K562 (cell line): ENCODE measurements at regions not wholly inside any gene's neighbourhood (a gene's known extent, or its start where the extent isn't known, plus 50 kb on each side); places are given as distances from the start of the nearest gene placed in this dataset.

Experiments used
- ATAC-seq: fragments of 200-7000 bp; cut with Tn5 transposase; 3 replicates; pipeline ENCODE4 v1.9.1; 2020; ENCODE audit warnings: moderate library complexity
- BruUV-seq: library from RNA; stranded (reverse); fragments of 400-500 nt; replicated peaks from 2 replicates; lab custom pipeline; 2021; lab: Mats Ljungman, UMichigan
- CTCF ChIA-PET: fragments of 300-600 bp; formaldehyde crosslinking; extraction: SDS; loops from one replicate; lab custom pipeline; 2021; ENCODE audit warnings: low intra/inter-chr PET ratio; lab: Yijun Ruan, JAX
- POLR2A ChIA-PET: fragments of 300-600, 350-650 bp; sonication (Branson Sonifier 250); formaldehyde crosslinking; extraction: SDS; loops from one replicate; lab custom pipeline; 2021; ENCODE audit warnings: antibody characterized with exemption, inconsistent platforms; lab: Yijun Ruan, JAX
- DNase-seq, 4 experiments: peaks; one replicate each; pipeline versions ENCODE4 v3.0.0 to v3.0.0-alpha.2; 2011 to 2018; ENCODE audit warnings: low spot score in 3 of 4, mixed read lengths in 3 of 4; ENCODE audit errors: extremely low read depth in 1 of 4
- FAIRE-seq: peaks from 2 replicates; lab custom pipeline; 2011; peaks lifted over from hg19 to GRCh38; lab: Jason Lieb, UNC
- H2AFZ ChIP-seq: 2 replicates; pipeline ENCODE4 v1.6.0; 2011; ENCODE audit warnings: low read depth, low read length, control low read depth, inconsistent platforms
- H3K27ac ChIP-seq: fragments of 200-600 bp; 3 replicates; pipeline ENCODE4 v1.8.0; 2011; ENCODE audit warnings: low read depth, mild to moderate bottlenecking, control low read depth, inconsistent platforms, low read length, moderate library complexity, mixed read lengths; ENCODE audit errors: extremely low read depth
- H3K27me3 ChIP-seq, 2 experiments: fragments of 300-600 bp in 1 of 2; 2 replicates in 1 of 2; 3 replicates in 1 of 2; pipeline versions ENCODE4 v1.6.0 to v1.8.0; 2011; ENCODE audit warnings: inconsistent platforms in 2 of 2, low read length in 2 of 2, mild to moderate bottlenecking in 1 of 2, mixed read lengths in 1 of 2, moderate library complexity in 1 of 2; ENCODE audit not compliant: control insufficient read depth in 2 of 2, insufficient read depth in 2 of 2
- H3K36me3 ChIP-seq: fragments of 300-600 bp; 3 replicates; pipeline ENCODE4 v1.8.0; 2011; ENCODE audit warnings: mild to moderate bottlenecking, low read length, inconsistent platforms; ENCODE audit not compliant: control insufficient read depth, insufficient read depth
- H3K4me1 ChIP-seq, 2 experiments: fragments of 200-600 bp in 1 of 2; replicated peaks in 1 of 2; 2 replicates in 1 of 2; 3 replicates in 1 of 2; pipeline versions ENCODE4 v1.5.1 to v1.8.0; 2011; ENCODE audit warnings: inconsistent platforms in 2 of 2, low read length in 2 of 2, mild to moderate bottlenecking in 1 of 2, mixed read lengths in 1 of 2, moderate library complexity in 1 of 2; ENCODE audit not compliant: control insufficient read depth in 2 of 2, insufficient read depth in 2 of 2
- H3K4me2 ChIP-seq: 2 replicates; pipeline ENCODE4 v1.6.1; 2011; ENCODE audit warnings: low read length, control low read depth, inconsistent platforms, mixed read lengths; ENCODE audit not compliant: insufficient read depth
- H3K4me3 ChIP-seq: fragments of 200-600 bp; sonication (generic), shearing (Covaris generic); 2 replicates; pipeline ENCODE4 v1.5.1; 2016; ENCODE audit warnings: control low read depth, inconsistent platforms
- H3K79me2 ChIP-seq: fragments of 200-600 bp; 3 replicates; pipeline ENCODE4 v1.8.0; 2011; ENCODE audit warnings: low read length, inconsistent platforms; ENCODE audit not compliant: control insufficient read depth, insufficient read depth
- H3K9ac ChIP-seq, 2 experiments: 2 replicates each; pipeline versions ENCODE4 v1.6.0 to v1.6.1; 2011; ENCODE audit warnings: low read depth in 2 of 2, low read length in 2 of 2, control low read depth in 1 of 2, inconsistent platforms in 1 of 2, mild to moderate bottlenecking in 1 of 2, mixed read lengths in 1 of 2; ENCODE audit not compliant: insufficient read depth in 1 of 2
- H3K9me1 ChIP-seq: one replicate; pipeline ENCODE4 v1.6.0; 2011; ENCODE audit warnings: inconsistent platforms, mild to moderate bottlenecking, low read length, moderate library complexity; ENCODE audit not compliant: control insufficient read depth, insufficient read depth
- H3K9me3 ChIP-seq: replicated peaks from 2 replicates; pipeline ENCODE4 v1.5.1; 2011; ENCODE audit warnings: low read depth, low read length, inconsistent platforms; ENCODE audit not compliant: control insufficient read depth, insufficient read depth
- H4K20me1 ChIP-seq: replicated peaks from 2 replicates; pipeline ENCODE4 v1.6.1; 2011; ENCODE audit warnings: low read length, inconsistent platforms, mixed read lengths; ENCODE audit not compliant: control insufficient read depth, insufficient read depth
- CREB5 ChIP-seq: fragments of 250-450 bp; sonication (Bioruptor Pico); IDR thresholded peaks from 2 replicates; pipeline ENCODE4 v1.5.0; 2020; ENCODE audit warnings: mild to moderate bottlenecking
- MAFK ChIP-seq: IDR thresholded peaks from 2 replicates; pipeline ENCODE4 v1.6.1; 2011; ENCODE audit warnings: low read length, improper control_type of control experiment
- NBN ChIP-seq: fragments of 450-650 bp; IDR thresholded peaks from 2 replicates; pipeline ENCODE4 v1.6.1; 2016; ENCODE audit warnings: low read depth, mild to moderate bottlenecking
- STAT5A ChIP-seq: IDR thresholded peaks from 2 replicates; pipeline ENCODE4 v1.6.1; 2012; ENCODE audit warnings: low read length, inconsistent platforms, borderline replicate concordance
- WGBS: fragments of 100-300 bp; shearing (Covaris generic); methylation state at CpG from one replicate; pipeline ENCODE4 v1.1.6; 2016; ENCODE audit warnings: low coverage, mixed read lengths; ENCODE audit not compliant: insufficient coverage; ENCODE audit errors: missing lambda C conversion rate; 5-methylcytosine and 5-hydroxymethylcytosine counted together
- in situ Hi-C: fragments of 300-500 bp; cut with MboI; formaldehyde crosslinking; loops from 4 replicates; pipeline ENCODE4 v1.15.0; 2018; ENCODE audit warnings: inconsistent platforms, mixed read lengths
- intact Hi-C: fragments of 100-400 bp; cut with micrococcal nuclease; formaldehyde crosslinking; loops from 2 replicates; pipeline ENCODE4 v1.14.2; 2022
- TF ChIP-seq, protein P1 (sequence below): sonication (generic); formaldehyde crosslinking; IDR thresholded peaks from 2 replicates; pipeline ENCODE4 v1.9.0; 2022; ENCODE audit warnings: mild to moderate bottlenecking, missing genetic modification reagents
- TF ChIP-seq, protein P2 (sequence below), 3 experiments: IDR thresholded peaks in 2 of 3; conservative IDR thresholded peaks in 1 of 3; 2 replicates each; pipeline ENCODE4 v1.5.1; 2011 to 2012; ENCODE audit warnings: low read length in 3 of 3, mild to moderate bottlenecking in 3 of 3, control low read depth in 2 of 3, improper control_type of control experiment in 1 of 3, inconsistent platforms in 1 of 3, low read depth in 1 of 3, mixed read lengths in 1 of 3, moderate library complexity in 1 of 3; ENCODE audit not compliant: insufficient read depth in 2 of 3

- intact Hi-C loops (no loop called here), in situ Hi-C loops (no loop called here)
- no TSS peak for BruUV-seq
- Histone ChIP-seq H3K9ac (no peak overlapping the region), H3K9me1 (no peaks in the 10 kb centered on the region), H3K79me2 (no peaks in the 10 kb centered on the region), H3K36me3 (no peaks in the 10 kb centered on the region), H3K4me1 (no peaks in the 10 kb centered on the region), H3K27ac (no peak overlapping the region), H4K20me1 (no peaks in the 10 kb centered on the region)
- DNase-seq (peak in 1 of 4 experiments; percentile 1), ATAC-seq (no peak)
- CTCF ChIA-PET = no interaction called here
- TF ChIP-seq CREB5 (CRISPR knock-in tag) (no peak), STAT5A (no peak), NBN (no peak), MAFK (no peak)
- TF ChIP-seq, protein P1, sequence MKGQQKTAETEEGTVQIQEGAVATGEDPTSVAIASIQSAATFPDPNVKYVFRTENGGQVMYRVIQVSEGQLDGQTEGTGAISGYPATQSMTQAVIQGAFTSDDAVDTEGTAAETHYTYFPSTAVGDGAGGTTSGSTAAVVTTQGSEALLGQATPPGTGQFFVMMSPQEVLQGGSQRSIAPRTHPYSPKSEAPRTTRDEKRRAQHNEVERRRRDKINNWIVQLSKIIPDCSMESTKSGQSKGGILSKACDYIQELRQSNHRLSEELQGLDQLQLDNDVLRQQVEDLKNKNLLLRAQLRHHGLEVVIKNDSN (CRISPR knock-in tag) = no peak
- TF ChIP-seq, protein P2, sequence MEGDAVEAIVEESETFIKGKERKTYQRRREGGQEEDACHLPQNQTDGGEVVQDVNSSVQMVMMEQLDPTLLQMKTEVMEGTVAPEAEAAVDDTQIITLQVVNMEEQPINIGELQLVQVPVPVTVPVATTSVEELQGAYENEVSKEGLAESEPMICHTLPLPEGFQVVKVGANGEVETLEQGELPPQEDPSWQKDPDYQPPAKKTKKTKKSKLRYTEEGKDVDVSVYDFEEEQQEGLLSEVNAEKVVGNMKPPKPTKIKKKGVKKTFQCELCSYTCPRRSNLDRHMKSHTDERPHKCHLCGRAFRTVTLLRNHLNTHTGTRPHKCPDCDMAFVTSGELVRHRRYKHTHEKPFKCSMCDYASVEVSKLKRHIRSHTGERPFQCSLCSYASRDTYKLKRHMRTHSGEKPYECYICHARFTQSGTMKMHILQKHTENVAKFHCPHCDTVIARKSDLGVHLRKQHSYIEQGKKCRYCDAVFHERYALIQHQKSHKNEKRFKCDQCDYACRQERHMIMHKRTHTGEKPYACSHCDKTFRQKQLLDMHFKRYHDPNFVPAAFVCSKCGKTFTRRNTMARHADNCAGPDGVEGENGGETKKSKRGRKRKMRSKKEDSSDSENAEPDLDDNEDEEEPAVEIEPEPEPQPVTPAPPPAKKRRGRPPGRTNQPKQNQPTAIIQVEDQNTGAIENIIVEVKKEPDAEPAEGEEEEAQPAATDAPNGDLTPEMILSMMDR (IDR thresholded peaks at IDR 0.05 in 2 of 3, conservative IDR thresholded peaks at IDR 0.05 in 1 of 3; ENCODE audit: insufficient read depth in 2 of 3, low read depth in 1 of 3, low read length in 3 of 3) = peak in 1 of 3 experiments; percentile 26; a peak in 1 of 6 replicates
- TF ChIP-seq, all 486 proteins: peak for 1
- POLR2A ChIA-PET = no interaction called here
- Histone ChIP-seq H3K9me3 (no peaks in the 10 kb centered on the region), H3K27me3 (no peaks in the 10 kb centered on the region), H3K4me2 (no peak overlapping the region), H3K4me3 (no peak overlapping the region), H2AFZ (no peak overlapping the region)
- no peak for FAIRE-seq
- WGBS = 0% methylated on average over 3 of the region's 3 CpGs
Observed at GRCh38 chr2:116510117-116510671, 1304.3 kb upstream of the DDX18 start.
